DMS53 treated with DMSO at 0.1 percent for 48 hours (cell line): ENCODE measurements at regions not wholly inside any gene's neighbourhood (a gene's known extent, or its start where the extent isn't known, plus 50 kb on each side); places are given as distances from the start of the nearest gene placed in this dataset.
A peak's percentile ranks its signal among the peaks of the same experiment; 100 is the strongest.

Experiments used
- DNase-seq: peaks from one replicate; lab custom pipeline; 2025; ENCODE audit not compliant: unreplicated experiment; lab: John Stamatoyannopoulos, UW

GRCh38 chr15:39106950-39107349 lies 473.9 kb upstream of the THBS1 start:
- no peak for DNase-seq

GRCh38 chr15:39108021-39108420 lies 472.9 kb upstream of the THBS1 start:
- no peak for DNase-seq

- DNase-seq, result no peak
Observed at GRCh38 chr15:39110336-39110735, 470.5 kb upstream of the THBS1 start.

GRCh38 chr15:39110746-39111145 lies 470.1 kb upstream of the THBS1 start:
- no peak for DNase-seq

- no peak for DNase-seq
Observed at GRCh38 chr15:39113741-39114140, 467.1 kb upstream of the THBS1 start.

- no peak for DNase-seq
Observed at GRCh38 chr15:39114690-39115378, 466.0 kb upstream of the THBS1 start.

- no peak for DNase-seq
Observed at GRCh38 chr15:39115379-39116057, 465.4 kb upstream of the THBS1 start.

- DNase-seq, result no peak
Observed at GRCh38 chr15:39118510-39118909, 462.4 kb upstream of the THBS1 start.

- DNase-seq, result no peak
Observed at GRCh38 chr15:39124155-39124552, 456.7 kb upstream of the THBS1 start.

- no peak for DNase-seq
Observed at GRCh38 chr15:39124553-39125171, 456.2 kb upstream of the THBS1 start.

GRCh38 chr15:39125226-39125625 lies 455.7 kb upstream of the THBS1 start:
- no peak for DNase-seq

- DNase-seq, result peak; percentile 28
Observed at GRCh38 chr15:39125904-39126303, 455.0 kb upstream of the THBS1 start.

- no peak for DNase-seq
Observed at GRCh38 chr15:39127151-39127790, 453.6 kb upstream of the THBS1 start.

- peak; percentile 81 for DNase-seq
Observed at GRCh38 chr15:39127925-39128617, 452.8 kb upstream of the THBS1 start.

GRCh38 chr15:39128746-39129145 lies 452.1 kb upstream of the THBS1 start:
- no peak for DNase-seq

- no peak for DNase-seq
Observed at GRCh38 chr15:39130556-39131379, 450.1 kb upstream of the THBS1 start.

GRCh38 chr15:39131609-39132008 lies 449.3 kb upstream of the THBS1 start:
- no peak for DNase-seq

- no peak for DNase-seq
Observed at GRCh38 chr15:39132070-39132469, 448.8 kb upstream of the THBS1 start.

- DNase-seq, result no peak
Observed at GRCh38 chr15:39132954-39133600, 447.8 kb upstream of the THBS1 start.

- no peak for DNase-seq
Observed at GRCh38 chr15:39134282-39134681, 446.6 kb upstream of the THBS1 start.
